GM20000 (cell line): ENCODE measurements at regions not wholly inside any gene's neighbourhood (a gene's known extent, or its start where the extent isn't known, plus 50 kb on each side); places are given as distances from the start of the nearest gene placed in this dataset.
"Not testable (repeated sequence)": the region's sequence is repeated elsewhere in the genome, so short reads cannot be mapped to it uniquely, and the experiment has no call there.

ENCODE experiments used
- DNase-seq: peaks from one replicate; pipeline ENCODE4 v3.0.0; 2012; ENCODE audit warnings: low spot score
- TF ChIP-seq, protein P1 (sequence below): IDR thresholded peaks from 2 replicates; pipeline ENCODE4 v1.5.1; 2012; ENCODE audit warnings: mild to moderate bottlenecking, control low read depth; ENCODE audit errors: extremely low read depth, missing control alignments

DNA sequence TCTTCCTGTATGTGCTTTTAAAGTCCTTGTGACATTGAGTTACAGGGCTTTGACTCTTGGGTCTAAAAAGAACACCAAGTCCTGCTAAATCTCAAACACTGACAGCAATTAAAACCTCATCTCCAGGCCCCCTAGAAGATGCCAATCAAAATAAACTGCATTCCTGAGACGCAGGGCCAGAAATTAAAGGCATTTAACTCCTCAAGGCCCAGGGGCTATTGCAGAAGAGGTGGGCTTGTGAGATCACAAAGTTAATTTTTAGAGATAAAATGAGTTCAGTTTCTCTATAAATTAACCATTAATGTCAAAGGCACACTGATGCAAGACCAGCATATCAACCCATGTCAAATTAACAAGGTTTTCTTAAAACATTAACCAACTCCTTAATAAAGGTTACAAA lies 145.6 kb upstream of the CARMIL1 start:
- TF ChIP-seq, protein P1, sequence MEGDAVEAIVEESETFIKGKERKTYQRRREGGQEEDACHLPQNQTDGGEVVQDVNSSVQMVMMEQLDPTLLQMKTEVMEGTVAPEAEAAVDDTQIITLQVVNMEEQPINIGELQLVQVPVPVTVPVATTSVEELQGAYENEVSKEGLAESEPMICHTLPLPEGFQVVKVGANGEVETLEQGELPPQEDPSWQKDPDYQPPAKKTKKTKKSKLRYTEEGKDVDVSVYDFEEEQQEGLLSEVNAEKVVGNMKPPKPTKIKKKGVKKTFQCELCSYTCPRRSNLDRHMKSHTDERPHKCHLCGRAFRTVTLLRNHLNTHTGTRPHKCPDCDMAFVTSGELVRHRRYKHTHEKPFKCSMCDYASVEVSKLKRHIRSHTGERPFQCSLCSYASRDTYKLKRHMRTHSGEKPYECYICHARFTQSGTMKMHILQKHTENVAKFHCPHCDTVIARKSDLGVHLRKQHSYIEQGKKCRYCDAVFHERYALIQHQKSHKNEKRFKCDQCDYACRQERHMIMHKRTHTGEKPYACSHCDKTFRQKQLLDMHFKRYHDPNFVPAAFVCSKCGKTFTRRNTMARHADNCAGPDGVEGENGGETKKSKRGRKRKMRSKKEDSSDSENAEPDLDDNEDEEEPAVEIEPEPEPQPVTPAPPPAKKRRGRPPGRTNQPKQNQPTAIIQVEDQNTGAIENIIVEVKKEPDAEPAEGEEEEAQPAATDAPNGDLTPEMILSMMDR = no peak
- no peak for DNase-seq

GRCh38 chr6:25136854-25137253 lies 142.3 kb upstream of the CARMIL1 start:
- TF ChIP-seq, protein P1 = no peak
- no peak for DNase-seq

GRCh38 chr6:25137480-25137879 lies 141.7 kb upstream of the CARMIL1 start:
- DNase-seq = no peak
- TF ChIP-seq, protein P1 = no peak

GRCh38 chr6:25137916-25138232 lies 141.3 kb upstream of the CARMIL1 start:
- TF ChIP-seq, protein P1 = no peak
- DNase-seq = no peak

- peak; percentile 82 for DNase-seq
- TF ChIP-seq, protein P1 = no peak
Measured at GRCh38 chr6:25138233-25138933, 140.8 kb upstream of the CARMIL1 start.

DNA sequence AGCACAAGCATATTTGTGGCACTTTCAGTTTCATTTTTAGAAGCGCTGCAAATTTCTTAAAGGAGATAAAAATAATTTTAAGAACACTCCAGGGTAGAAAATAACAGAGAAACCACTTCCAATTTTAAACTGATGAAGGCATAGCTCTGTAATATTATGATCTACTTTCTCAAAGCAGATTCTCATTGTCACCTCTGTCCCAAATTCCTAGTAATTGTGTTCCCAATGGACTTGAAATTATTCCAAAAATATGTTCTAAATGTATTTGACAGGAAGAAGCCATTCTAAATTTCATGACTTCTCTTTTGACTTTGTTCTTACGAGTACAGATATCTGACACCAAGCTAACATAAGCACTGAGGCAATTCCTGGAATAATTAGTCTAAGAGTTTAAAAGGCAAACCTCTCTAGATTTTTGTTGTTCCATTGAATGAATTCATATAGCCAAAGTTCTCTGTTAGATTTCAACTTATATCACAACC lies 140.2 kb upstream of the CARMIL1 start:
- TF ChIP-seq, protein P1 = no peak
- peak; percentile 63 for DNase-seq

DNA sequence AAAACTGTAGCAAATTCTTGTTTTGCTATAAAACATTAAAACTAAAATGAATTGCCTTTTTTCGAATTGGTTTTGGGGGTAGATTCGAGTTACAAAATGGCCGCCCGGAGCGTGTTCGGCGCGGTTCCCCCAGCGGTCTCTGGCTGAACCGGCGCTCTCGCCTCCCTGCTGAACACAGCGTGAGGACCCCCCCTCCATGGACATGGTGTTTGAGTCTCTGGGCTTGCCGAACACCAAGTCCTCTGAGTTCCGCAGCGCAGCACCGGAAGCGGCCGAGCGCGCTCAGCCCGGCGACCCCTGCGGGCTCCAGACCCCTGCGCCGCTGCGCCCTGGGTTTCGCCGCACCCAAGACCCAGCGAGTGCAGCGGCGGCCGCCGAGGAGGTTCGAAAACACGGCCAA lies 139.6 kb upstream of the CARMIL1 start:
- DNase-seq = not testable (repeated sequence)

- DNase-seq = no peak
- TF ChIP-seq, protein P1 = no peak
Measured at GRCh38 chr6:25142506-25142905, 136.7 kb upstream of the CARMIL1 start.
